MCF 10A (cell line): ENCODE measurements at regions not wholly inside any gene's neighbourhood (a gene's known extent, or its start where the extent isn't known, plus 50 kb on each side); places are given as distances from the start of the nearest gene placed in this dataset.

Source experiments
- BruUV-seq: library from RNA; stranded (reverse); fragments of 400-500 nt; replicated peaks from 2 replicates; lab custom pipeline; 2021; lab: Mats Ljungman, UMichigan
- CTCF ChIA-PET: fragments of 300-600 bp; sonication (Branson Sonifier 250); formaldehyde crosslinking; extraction: SDS; loops from one replicate; lab custom pipeline; 2021; ENCODE audit warnings: antibody characterized with exemption, inconsistent platforms; lab: Yijun Ruan, JAX
- POLR2A ChIA-PET: fragments of 300-600, 350-650 bp; sonication (Branson Sonifier 250); formaldehyde crosslinking; extraction: SDS; loops from one replicate; lab custom pipeline; 2020; ENCODE audit warnings: antibody characterized with exemption, inconsistent platforms; lab: Yijun Ruan, JAX
- DNase-seq: peaks from one replicate; pipeline ENCODE4 v3.0.0-alpha.2; 2018; ENCODE audit not compliant: unreplicated experiment
- H3K27ac Mint-ChIP-seq: one replicate; pipeline ENCODE4 v1.8.0; 2022; ENCODE audit warnings: mild to moderate bottlenecking, low read depth, mixed read lengths; ENCODE audit not compliant: unreplicated experiment
- H3K27me3 Mint-ChIP-seq: one replicate; pipeline ENCODE4 v1.8.0; 2022; ENCODE audit warnings: mixed read lengths; ENCODE audit not compliant: insufficient read depth, unreplicated experiment
- H3K36me3 Mint-ChIP-seq: one replicate; pipeline ENCODE4 v1.8.0; 2022; ENCODE audit warnings: mild to moderate bottlenecking, moderate library complexity, mixed read lengths; ENCODE audit not compliant: insufficient read depth, unreplicated experiment
- H3K4me1 Mint-ChIP-seq: one replicate; pipeline ENCODE4 v1.8.0; 2022; ENCODE audit warnings: mixed read lengths; ENCODE audit not compliant: insufficient read depth, unreplicated experiment
- H3K4me3 Mint-ChIP-seq: one replicate; pipeline ENCODE4 v1.8.0; 2022; ENCODE audit warnings: mild to moderate bottlenecking, moderate library complexity, mixed read lengths; ENCODE audit not compliant: unreplicated experiment
- H3K9me3 Mint-ChIP-seq: one replicate; pipeline ENCODE4 v1.8.0; 2022; ENCODE audit warnings: mixed read lengths; ENCODE audit not compliant: unreplicated experiment
- intact Hi-C: fragments of 100-400 bp; cut with micrococcal nuclease; formaldehyde crosslinking; loops from 2 replicates; pipeline ENCODE4 v1.14.1; 2022
- TF ChIP-seq, protein P1 (sequence below): fragments of 200-600 bp; IDR thresholded peaks from one replicate; pipeline ENCODE4 v1.8.0; 2022; ENCODE audit warnings: antibody characterized with exemption, mild to moderate bottlenecking; ENCODE audit not compliant: unreplicated experiment

DNA sequence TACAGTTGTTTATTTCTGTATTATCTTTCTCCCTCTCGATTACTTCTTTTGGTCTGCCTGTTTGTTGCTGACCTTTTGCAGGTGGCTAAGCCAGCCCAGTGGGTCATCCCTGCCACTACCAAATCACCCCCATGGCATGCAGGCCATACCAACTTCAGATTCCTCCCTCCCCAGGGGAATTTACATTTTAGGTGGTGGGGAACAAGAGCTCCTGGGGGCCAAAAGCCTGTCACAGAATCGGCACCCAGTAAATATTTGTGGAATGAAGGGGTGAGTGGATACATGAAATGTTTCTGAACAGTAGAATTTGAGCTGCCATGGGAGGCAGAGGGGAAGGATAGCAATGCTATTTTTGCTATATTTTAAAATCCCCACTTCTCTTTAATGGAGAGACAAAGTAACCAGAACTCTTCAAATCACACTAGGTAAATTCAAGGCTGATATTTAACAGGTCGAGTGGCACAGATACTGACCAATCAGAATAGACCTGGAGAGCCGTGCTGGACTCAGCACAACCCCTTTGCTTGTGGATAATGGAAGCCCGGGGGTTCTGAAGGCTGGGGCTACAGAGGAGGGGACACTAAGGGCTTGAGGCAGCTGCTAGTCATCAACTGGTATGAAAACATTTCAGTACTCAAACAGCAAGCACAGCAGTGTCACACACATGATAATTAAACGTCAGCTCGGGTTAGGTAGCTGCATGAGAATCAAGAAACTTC lies 54.3 kb upstream of the SMAD3 start:
- POLR2A ChIA-PET = interaction anchor here (0.6 kb wide), 1 partner anchor 163 kb away, joined by 3 read pairs; no protein-coding TSS in a partner anchor
- Mint-ChIP-seq H3K4me3 (no peak overlapping the region), H3K27ac (no peak overlapping the region), H3K36me3 (no peaks in the 10 kb centered on the region), H3K9me3 (no peaks in the 10 kb centered on the region), H3K4me1 (no peaks in the 10 kb centered on the region), H3K27me3 (no peaks in the 10 kb centered on the region)
- BruUV-seq = no TSS peak
- CTCF ChIA-PET = interaction anchor here (0.6 kb wide), 1 partner anchor 18 kb away, joined by 3 read pairs; no protein-coding TSS in a partner anchor
- DNase-seq = no peak
- intact Hi-C loops = no loop called here
- TF ChIP-seq, protein P1, sequence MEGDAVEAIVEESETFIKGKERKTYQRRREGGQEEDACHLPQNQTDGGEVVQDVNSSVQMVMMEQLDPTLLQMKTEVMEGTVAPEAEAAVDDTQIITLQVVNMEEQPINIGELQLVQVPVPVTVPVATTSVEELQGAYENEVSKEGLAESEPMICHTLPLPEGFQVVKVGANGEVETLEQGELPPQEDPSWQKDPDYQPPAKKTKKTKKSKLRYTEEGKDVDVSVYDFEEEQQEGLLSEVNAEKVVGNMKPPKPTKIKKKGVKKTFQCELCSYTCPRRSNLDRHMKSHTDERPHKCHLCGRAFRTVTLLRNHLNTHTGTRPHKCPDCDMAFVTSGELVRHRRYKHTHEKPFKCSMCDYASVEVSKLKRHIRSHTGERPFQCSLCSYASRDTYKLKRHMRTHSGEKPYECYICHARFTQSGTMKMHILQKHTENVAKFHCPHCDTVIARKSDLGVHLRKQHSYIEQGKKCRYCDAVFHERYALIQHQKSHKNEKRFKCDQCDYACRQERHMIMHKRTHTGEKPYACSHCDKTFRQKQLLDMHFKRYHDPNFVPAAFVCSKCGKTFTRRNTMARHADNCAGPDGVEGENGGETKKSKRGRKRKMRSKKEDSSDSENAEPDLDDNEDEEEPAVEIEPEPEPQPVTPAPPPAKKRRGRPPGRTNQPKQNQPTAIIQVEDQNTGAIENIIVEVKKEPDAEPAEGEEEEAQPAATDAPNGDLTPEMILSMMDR = no peak

DNA sequence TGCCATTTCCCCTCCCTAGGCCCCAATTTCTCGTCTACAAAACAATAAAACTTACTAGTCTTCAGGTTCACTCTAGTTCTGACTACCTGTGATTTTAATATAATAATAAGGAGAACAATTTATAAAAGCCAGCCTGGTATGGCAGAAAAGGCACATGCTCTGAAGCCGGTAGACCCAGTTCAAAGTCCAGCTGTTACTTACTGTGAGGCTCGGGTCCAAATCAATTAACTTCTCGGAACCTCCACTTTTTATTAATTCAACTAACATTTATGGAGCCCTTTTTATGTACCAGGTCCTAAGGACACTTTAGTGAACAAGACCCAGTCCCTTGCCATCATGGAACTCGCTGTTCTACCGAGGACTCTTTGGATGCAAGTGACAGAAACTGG lies 53.8 kb upstream of the SMAD3 start:
- no peaks in the 10 kb centered on the region for H3K9me3 Mint-ChIP-seq
- no TSS peak for BruUV-seq
- H3K27me3 Mint-ChIP-seq = no peaks in the 10 kb centered on the region
- TF ChIP-seq, protein P1 = no peak
- ChIA-PET CTCF (interaction anchor here (0.5 kb wide), 1 partner anchor 54 kb away, joined by 4 read pairs; no protein-coding TSS in a partner anchor), POLR2A (no interaction called here)
- H3K27ac Mint-ChIP-seq = no peak overlapping the region
- no peak for DNase-seq
- no peak overlapping the region for H3K4me3 Mint-ChIP-seq
- H3K36me3 Mint-ChIP-seq = no peaks in the 10 kb centered on the region
- intact Hi-C loops = no loop called here
- H3K4me1 Mint-ChIP-seq = no peaks in the 10 kb centered on the region

DNA sequence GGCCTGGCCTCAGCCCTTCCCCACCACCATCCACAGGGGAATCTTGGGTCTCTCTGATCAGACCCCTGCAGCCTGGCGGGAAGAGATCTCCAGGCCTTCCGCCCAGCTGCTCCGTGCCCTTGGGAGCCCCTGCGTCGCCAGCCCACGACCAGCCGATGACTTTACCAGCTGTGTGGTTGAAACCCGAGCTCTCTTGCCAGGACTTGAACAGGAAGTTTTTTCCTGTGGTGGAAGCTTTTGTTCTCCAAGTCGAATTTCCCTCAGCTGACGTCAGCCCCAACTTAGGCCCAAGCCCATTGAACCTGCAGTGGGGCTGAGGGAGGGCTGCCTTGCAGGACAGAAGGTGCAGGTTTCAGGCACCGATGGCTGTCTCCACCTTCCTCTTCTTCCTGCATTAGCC lies 51.7 kb upstream of the SMAD3 start:
- H3K27me3 Mint-ChIP-seq = no peaks in the 10 kb centered on the region
- ChIA-PET CTCF (interaction anchor here (0.8 kb wide), 1 partner anchor 9 kb away, joined by 5 read pairs; no protein-coding TSS in a partner anchor), POLR2A (interaction anchor here (0.6 kb wide), 1 partner anchor 72 kb away, joined by 3 read pairs; no protein-coding TSS in a partner anchor)
- no peak for DNase-seq
- no TSS peak for BruUV-seq
- no peaks in the 10 kb centered on the region for H3K9me3 Mint-ChIP-seq
- TF ChIP-seq, protein P1 = no peak
- H3K27ac Mint-ChIP-seq = no peak overlapping the region
- H3K4me1 Mint-ChIP-seq = no peaks in the 10 kb centered on the region
- no peaks in the 10 kb centered on the region for H3K36me3 Mint-ChIP-seq
- no peak overlapping the region for H3K4me3 Mint-ChIP-seq
- intact Hi-C loops = no loop called here
